Astrocyte (in vitro differentiated cells and primary cell): ENCODE measurements at regions not wholly inside any gene's neighbourhood (a gene's known extent, or its start where the extent isn't known, plus 50 kb on each side); places are given as distances from the start of the nearest gene placed in this dataset.

Experiments
- DNase-seq: peaks from one replicate; pipeline ENCODE4 v3.0.0-alpha.2; 2010; ENCODE audit warnings: low read depth
- FAIRE-seq: peaks from 2 replicates; lab custom pipeline; 2011; peaks lifted over from hg19 to GRCh38; lab: Jason Lieb, UNC
- H2AFZ ChIP-seq: 2 replicates; pipeline ENCODE4 v1.6.0; 2012; ENCODE audit warnings: low read depth, low read length, inconsistent platforms
- H3K27ac ChIP-seq: 2 replicates; pipeline ENCODE4 v1.5.1; 2011; ENCODE audit warnings: low read depth, low read length, inconsistent platforms
- H3K27me3 ChIP-seq: 2 replicates; pipeline ENCODE4 v1.6.0; 2011; ENCODE audit warnings: low read length, inconsistent platforms; ENCODE audit not compliant: insufficient read depth
- H3K36me3 ChIP-seq: 2 replicates; pipeline ENCODE4 v1.5.1; 2011; ENCODE audit warnings: low read length, inconsistent platforms; ENCODE audit not compliant: insufficient read depth
- H3K4me1 ChIP-seq: 2 replicates; pipeline ENCODE4 v1.5.1; 2011; ENCODE audit warnings: low read length, inconsistent platforms; ENCODE audit not compliant: insufficient read depth
- H3K4me2 ChIP-seq: 2 replicates; pipeline ENCODE4 v1.6.0; 2012; ENCODE audit warnings: low read length, inconsistent platforms
- H3K4me3 ChIP-seq: 2 replicates; pipeline ENCODE4 v1.5.1; 2011; ENCODE audit warnings: low read depth, mild to moderate bottlenecking, low read length, inconsistent platforms; ENCODE audit not compliant: insufficient read depth
- H3K79me2 ChIP-seq: 2 replicates; pipeline ENCODE4 v1.6.0; 2012; ENCODE audit warnings: mild to moderate bottlenecking, low read length, inconsistent platforms; ENCODE audit not compliant: insufficient read depth
- H3K9ac ChIP-seq: 2 replicates; pipeline ENCODE4 v1.6.0; 2012; ENCODE audit warnings: mild to moderate bottlenecking, low read length, inconsistent platforms
- H3K9me3 ChIP-seq: 2 replicates; pipeline ENCODE4 v1.5.1; 2012; ENCODE audit warnings: low read depth, mild to moderate bottlenecking, low read length, inconsistent platforms; ENCODE audit not compliant: insufficient read depth
- H4K20me1 ChIP-seq: 2 replicates; pipeline ENCODE4 v1.6.0; 2012; ENCODE audit warnings: low read length, inconsistent platforms; ENCODE audit not compliant: insufficient read depth
- H3K27ac Mint-ChIP-seq: one replicate; pipeline ENCODE4 v1.8.0; 2021; ENCODE audit warnings: mild to moderate bottlenecking, mixed read lengths; ENCODE audit not compliant: unreplicated experiment
- H3K27me3 Mint-ChIP-seq: one replicate; pipeline ENCODE4 v1.8.0; 2021; ENCODE audit warnings: low read depth, mixed read lengths; ENCODE audit not compliant: unreplicated experiment
- H3K36me3 Mint-ChIP-seq: one replicate; pipeline ENCODE4 v1.8.0; 2021; ENCODE audit warnings: low read depth, mixed read lengths; ENCODE audit not compliant: unreplicated experiment
- H3K4me1 Mint-ChIP-seq: one replicate; pipeline ENCODE4 v1.8.0; 2021; ENCODE audit warnings: low read depth, mixed read lengths; ENCODE audit not compliant: unreplicated experiment
- H3K4me3 Mint-ChIP-seq: one replicate; pipeline ENCODE4 v1.8.0; 2021; ENCODE audit warnings: mild to moderate bottlenecking, moderate library complexity, mixed read lengths; ENCODE audit not compliant: unreplicated experiment
- H3K9me3 Mint-ChIP-seq: one replicate; pipeline ENCODE4 v1.8.0; 2021; ENCODE audit warnings: mild to moderate bottlenecking, mixed read lengths; ENCODE audit not compliant: unreplicated experiment
- EZH2 ChIP-seq: IDR thresholded peaks from 2 replicates; pipeline ENCODE4 v1.6.1; 2012; ENCODE audit warnings: mild to moderate bottlenecking, low read length, inconsistent platforms; ENCODE audit not compliant: insufficient read depth
- TF ChIP-seq, protein P1 (sequence below): IDR thresholded peaks from 2 replicates; pipeline ENCODE4 v1.5.1; 2011; ENCODE audit warnings: low read depth, mild to moderate bottlenecking, inconsistent platforms, low read length, moderate library complexity; ENCODE audit not compliant: insufficient read depth

DNA sequence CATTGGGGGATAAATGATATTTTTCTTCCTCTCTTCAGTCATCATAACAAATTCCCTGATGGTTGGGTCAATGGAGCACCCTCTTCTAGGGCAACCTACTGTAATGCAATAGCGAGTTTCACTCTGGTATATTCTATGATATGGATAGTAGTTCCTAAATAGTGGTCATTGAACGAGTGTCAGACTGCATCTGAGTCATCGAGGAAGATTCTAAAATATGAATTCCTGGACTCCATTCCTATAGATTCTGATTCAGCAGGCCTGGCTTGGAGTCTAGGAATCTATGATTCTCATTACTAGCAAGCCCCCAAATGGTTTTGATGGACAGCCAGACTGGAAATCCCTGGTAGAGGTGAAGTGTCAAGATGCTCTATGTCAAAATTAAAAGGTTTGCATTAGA lies 254.5 kb downstream of the BUB3 start:
- Histone ChIP-seq H3K79me2 (no peaks in the 10 kb centered on the region), H3K9ac (no peak overlapping the region), H3K27me3 (no peaks in the 10 kb centered on the region), H3K9me3 (no peaks in the 10 kb centered on the region), H3K27ac (no peak overlapping the region), H4K20me1 (no peaks in the 10 kb centered on the region), H3K4me2 (no peak overlapping the region), H3K4me1 (no peaks in the 10 kb centered on the region), H3K4me3 (no peak overlapping the region), H2AFZ (no peak overlapping the region), H3K36me3 (no peaks in the 10 kb centered on the region)
- H3K27ac Mint-ChIP-seq: no peak overlapping the region
- H3K36me3 Mint-ChIP-seq: no peaks in the 10 kb centered on the region
- no peak overlapping the region for H3K4me3 Mint-ChIP-seq
- peaks cover 15% of the 10 kb centered on the region for H3K27me3 Mint-ChIP-seq
- peaks cover 11% of the 10 kb centered on the region for H3K9me3 Mint-ChIP-seq
- TF ChIP-seq EZH2: no peak
- TF ChIP-seq, protein P1, sequence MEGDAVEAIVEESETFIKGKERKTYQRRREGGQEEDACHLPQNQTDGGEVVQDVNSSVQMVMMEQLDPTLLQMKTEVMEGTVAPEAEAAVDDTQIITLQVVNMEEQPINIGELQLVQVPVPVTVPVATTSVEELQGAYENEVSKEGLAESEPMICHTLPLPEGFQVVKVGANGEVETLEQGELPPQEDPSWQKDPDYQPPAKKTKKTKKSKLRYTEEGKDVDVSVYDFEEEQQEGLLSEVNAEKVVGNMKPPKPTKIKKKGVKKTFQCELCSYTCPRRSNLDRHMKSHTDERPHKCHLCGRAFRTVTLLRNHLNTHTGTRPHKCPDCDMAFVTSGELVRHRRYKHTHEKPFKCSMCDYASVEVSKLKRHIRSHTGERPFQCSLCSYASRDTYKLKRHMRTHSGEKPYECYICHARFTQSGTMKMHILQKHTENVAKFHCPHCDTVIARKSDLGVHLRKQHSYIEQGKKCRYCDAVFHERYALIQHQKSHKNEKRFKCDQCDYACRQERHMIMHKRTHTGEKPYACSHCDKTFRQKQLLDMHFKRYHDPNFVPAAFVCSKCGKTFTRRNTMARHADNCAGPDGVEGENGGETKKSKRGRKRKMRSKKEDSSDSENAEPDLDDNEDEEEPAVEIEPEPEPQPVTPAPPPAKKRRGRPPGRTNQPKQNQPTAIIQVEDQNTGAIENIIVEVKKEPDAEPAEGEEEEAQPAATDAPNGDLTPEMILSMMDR: no peak
- no peak for FAIRE-seq
- no peak for DNase-seq
- peaks cover 12% of the 10 kb centered on the region for H3K4me1 Mint-ChIP-seq

DNA sequence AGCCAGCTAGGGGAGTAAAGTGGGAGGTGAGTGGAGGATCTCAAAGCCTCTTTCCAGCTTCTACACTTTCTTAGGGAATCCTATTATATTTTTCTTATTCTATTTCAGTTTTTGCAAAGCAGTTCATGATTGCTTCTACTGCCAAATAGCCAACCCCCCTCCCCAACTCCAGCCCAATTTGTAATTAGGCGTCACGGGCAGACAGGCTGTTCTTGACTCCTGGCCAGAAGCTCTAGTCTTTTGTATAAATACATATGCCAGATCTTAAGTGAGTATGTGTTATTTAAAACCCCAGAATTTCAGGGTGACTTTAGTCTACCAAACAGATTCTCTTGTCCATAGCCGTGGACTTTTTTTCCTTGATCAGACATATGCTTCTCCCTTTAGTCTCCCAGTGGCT lies 255.2 kb downstream of the BUB3 start:
- Histone ChIP-seq H3K4me3 (no peak overlapping the region), H3K4me2 (no peak overlapping the region), H4K20me1 (no peaks in the 10 kb centered on the region), H3K79me2 (no peaks in the 10 kb centered on the region), H3K4me1 (no peaks in the 10 kb centered on the region), H2AFZ (no peak overlapping the region), H3K9ac (no peak overlapping the region), H3K27ac (no peak overlapping the region), H3K9me3 (no peaks in the 10 kb centered on the region), H3K36me3 (no peaks in the 10 kb centered on the region), H3K27me3 (no peaks in the 10 kb centered on the region)
- Mint-ChIP-seq H3K4me1 (peaks cover 12% of the 10 kb centered on the region), H3K4me3 (no peak overlapping the region), H3K27me3 (peaks cover 15% of the 10 kb centered on the region), H3K36me3 (no peaks in the 10 kb centered on the region), H3K9me3 (peaks cover 7% of the 10 kb centered on the region), H3K27ac (no peak overlapping the region)
- no peak for TF ChIP-seq EZH2
- TF ChIP-seq, protein P1: no peak
- no peak for DNase-seq
- FAIRE-seq: no peak

DNA sequence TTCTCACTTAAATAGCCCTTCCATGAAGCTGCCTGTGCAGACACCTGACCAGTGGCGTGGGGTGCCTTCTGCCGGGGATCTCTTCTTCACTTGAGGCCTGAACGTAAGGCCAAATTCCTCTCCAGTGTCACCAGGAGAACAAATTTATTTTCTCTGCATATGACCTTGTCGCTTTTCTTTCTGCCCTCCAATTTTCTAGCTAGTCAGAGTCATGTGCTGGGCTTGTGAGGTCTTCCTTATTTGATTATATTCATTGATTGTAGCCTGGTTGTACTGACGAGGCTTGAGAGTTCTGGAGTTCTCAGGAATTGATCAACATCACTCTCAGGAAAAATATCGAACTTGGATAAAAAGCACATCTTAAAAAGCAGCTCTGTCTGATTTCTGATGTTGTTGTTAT lies 255.7 kb downstream of the BUB3 start:
- Histone ChIP-seq H3K4me1 (no peaks in the 10 kb centered on the region), H3K36me3 (no peaks in the 10 kb centered on the region), H3K9me3 (no peaks in the 10 kb centered on the region), H3K4me2 (no peak overlapping the region), H3K27ac (no peak overlapping the region), H4K20me1 (no peaks in the 10 kb centered on the region), H2AFZ (no peak overlapping the region), H3K9ac (no peak overlapping the region), H3K27me3 (no peaks in the 10 kb centered on the region), H3K4me3 (no peak overlapping the region), H3K79me2 (no peaks in the 10 kb centered on the region)
- Mint-ChIP-seq H3K4me1 (peaks cover 12% of the 10 kb centered on the region), H3K27me3 (peaks cover 15% of the 10 kb centered on the region), H3K27ac (no peak overlapping the region), H3K4me3 (no peak overlapping the region), H3K9me3 (peaks cover 3% of the 10 kb centered on the region), H3K36me3 (no peaks in the 10 kb centered on the region)
- no peak for FAIRE-seq
- DNase-seq: no peak
- TF ChIP-seq, protein P1: no peak
- TF ChIP-seq EZH2: no peak
